ENCODE measurements at regions not wholly inside any gene's neighbourhood (a gene's known extent, or its start where the extent isn't known, plus 50 kb on each side); places are given as distances from the start of the nearest gene placed in this dataset.
"Not testable (repeated sequence)": the region's sequence is repeated elsewhere in the genome, so short reads cannot be mapped to it uniquely, and the experiment has no call there.

DNA sequence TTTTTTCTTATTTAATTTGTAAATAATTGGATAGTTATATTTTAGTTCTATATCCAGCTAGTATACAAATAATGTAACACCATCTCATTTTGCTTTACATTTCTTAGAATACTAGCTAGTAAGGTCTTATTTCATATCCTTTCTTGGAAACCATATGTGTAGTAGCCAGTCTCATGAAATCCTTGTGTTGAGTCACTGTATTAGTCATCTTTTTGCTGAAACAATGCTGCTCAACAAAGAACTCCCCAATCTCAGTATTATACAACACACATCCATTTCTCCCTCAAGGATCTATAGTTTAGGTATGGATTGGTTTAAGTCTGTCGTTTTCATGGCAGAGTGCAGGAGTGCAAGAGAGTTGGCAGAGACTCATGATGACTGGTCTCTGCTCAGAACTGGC is 55.6 kb upstream of the NBPF26 start:
- DNase-seq = not testable (repeated sequence)

All from fibroblast of skin of back (primary cell).